GM12891 (cell line): ENCODE measurements at regions not wholly inside any gene's neighbourhood (a gene's known extent, or its start where the extent isn't known, plus 50 kb on each side); places are given as distances from the start of the nearest gene placed in this dataset.

ENCODE experiments used
- DNase-seq: peaks from one replicate; pipeline ENCODE4 v3.0.0; 2011; ENCODE audit warnings: low spot score; ENCODE audit not compliant: insufficient read length
- FAIRE-seq: peaks from 2 replicates; lab custom pipeline; 2011; peaks lifted over from hg19 to GRCh38; lab: Jason Lieb, UNC
- PAX5 ChIP-seq: IDR thresholded peaks from 2 replicates; pipeline ENCODE4 v1.6.1; 2011; ENCODE audit warnings: low read length, moderate library complexity, mild to moderate bottlenecking; ENCODE audit not compliant: insufficient read depth, severe bottlenecking
- POLR2A ChIP-seq: IDR thresholded peaks from 2 replicates; pipeline ENCODE4 v1.6.1; 2011; ENCODE audit warnings: low read depth, low read length, control low read depth
- POLR2AphosphoS5 ChIP-seq: IDR thresholded peaks from 2 replicates; pipeline ENCODE4 v1.6.1; 2011; ENCODE audit warnings: low read depth, low read length, control low read depth
- POU2F2 ChIP-seq: IDR thresholded peaks from 2 replicates; pipeline ENCODE4 v1.6.1; 2011; ENCODE audit warnings: low read depth, mild to moderate bottlenecking, control low read depth, low read length, moderate library complexity
- SPI1 ChIP-seq: IDR thresholded peaks from 2 replicates; pipeline ENCODE4 v1.6.1; 2011; ENCODE audit warnings: low read depth, low read length, control low read depth
- TAF1 ChIP-seq: IDR thresholded peaks from 2 replicates; pipeline ENCODE4 v1.6.1; 2011; ENCODE audit warnings: low read depth, low read length, control low read depth

GRCh38 chr1:220997791-220998190 is 118.5 kb downstream of the HLX start:
- DNase-seq (no peak), FAIRE-seq (no peak)
- TF ChIP-seq POLR2AphosphoS5 = no peak
- no peak for TF ChIP-seq POLR2A
- no peak for TF ChIP-seq TAF1
- no peak for TF ChIP-seq SPI1
- TF ChIP-seq PAX5 = no peak
- no peak for TF ChIP-seq POU2F2

GRCh38 chr1:220999872-221000863 is 120.9 kb downstream of the HLX start:
- TF ChIP-seq PAX5 (no peak), POLR2AphosphoS5 (no peak), SPI1 (no peak), TAF1 (no peak), POLR2A (no peak), POU2F2 (no peak)
- FAIRE-seq (no peak), DNase-seq (no peak)

GRCh38 chr1:221001167-221001566 is 121.9 kb downstream of the HLX start:
- FAIRE-seq = no peak
- no peak for DNase-seq
- no peak for TF ChIP-seq POLR2A
- no peak for TF ChIP-seq POLR2AphosphoS5
- no peak for TF ChIP-seq PAX5
- no peak for TF ChIP-seq TAF1
- no peak for TF ChIP-seq POU2F2
- no peak for TF ChIP-seq SPI1

- TF ChIP-seq POLR2AphosphoS5 (no peak), POLR2A (no peak)
- DNase-seq (no peak), FAIRE-seq (no peak)
Observed at GRCh38 chr1:221002601-221003000, 123.4 kb downstream of the HLX start.

GRCh38 chr1:221011145-221011544 is 131.9 kb downstream of the HLX start:
- DNase-seq = no peak
- FAIRE-seq = no peak
- TF ChIP-seq POLR2AphosphoS5 (no peak), SPI1 (no peak), PAX5 (no peak), POLR2A (no peak), POU2F2 (no peak), TAF1 (no peak)

GRCh38 chr1:221012120-221012519 is 132.9 kb downstream of the HLX start:
- no peak for TF ChIP-seq PAX5
- no peak for TF ChIP-seq TAF1
- no peak for TF ChIP-seq POU2F2
- TF ChIP-seq SPI1 = no peak
- TF ChIP-seq POLR2A = no peak
- no peak for TF ChIP-seq POLR2AphosphoS5
- no peak for DNase-seq
- no peak for FAIRE-seq

- DNase-seq (no peak), FAIRE-seq (no peak)
- TF ChIP-seq POLR2AphosphoS5 (no peak), POU2F2 (no peak), SPI1 (no peak), POLR2A (no peak), TAF1 (no peak), PAX5 (no peak)
Observed at GRCh38 chr1:221013691-221014660, 134.7 kb downstream of the HLX start.

- TF ChIP-seq TAF1 (no peak), SPI1 (no peak), POU2F2 (no peak)
- FAIRE-seq = no peak
- DNase-seq = no peak
Observed at GRCh38 chr1:221015159-221015790, 136.0 kb downstream of the HLX start.

GRCh38 chr1:221016751-221017150 is 137.5 kb downstream of the HLX start:
- no peak for TF ChIP-seq POU2F2
- TF ChIP-seq PAX5 = no peak
- no peak for TF ChIP-seq TAF1
- TF ChIP-seq POLR2AphosphoS5 = no peak
- TF ChIP-seq POLR2A = no peak
- no peak for TF ChIP-seq SPI1
- no peak for DNase-seq
- FAIRE-seq = no peak
